HCT116 (cell line): ENCODE measurements at regions not wholly inside any gene's neighbourhood (a gene's known extent, or its start where the extent isn't known, plus 50 kb on each side); places are given as distances from the start of the nearest gene placed in this dataset.

Experiments
- ATAC-seq: fragments of 200-7000 bp; cut with Tn5 transposase; 2 replicates; pipeline ENCODE4 v1.9.1; 2020; ENCODE audit warnings: mild to moderate bottlenecking, moderate library complexity
- BruUV-seq: library from RNA; stranded (reverse); fragments of 400-500 nt; replicated peaks from 2 replicates; lab custom pipeline; 2021; lab: Mats Ljungman, UMichigan
- CTCF ChIA-PET: fragments of 300-600 bp; sonication (Branson Sonifier 250); formaldehyde crosslinking; loops from one replicate; lab custom pipeline; 2021; ENCODE audit warnings: antibody characterized with exemption; lab: Charles Lee
- POLR2A ChIA-PET: fragments of 300-600, 350-600 bp; sonication (Branson Sonifier 250); formaldehyde crosslinking; loops from one replicate; lab custom pipeline; 2021; ENCODE audit warnings: antibody characterized with exemption; lab: Charles Lee
- RAD21 ChIA-PET, 2 experiments: fragments of 300-600 bp; sonication (Branson Sonifier 250); formaldehyde crosslinking; loops; one replicate each; lab custom pipeline; 2023; ENCODE audit warnings: low total read pairs in 2 of 2; ENCODE audit not compliant: uncharacterized antibody in 2 of 2, unreplicated experiment in 2 of 2, low non-redundant PET in 1 of 2; lab: Charles Lee
- DNase-seq: peaks from one replicate; pipeline ENCODE4 v3.0.0-alpha.2; 2010; ENCODE audit warnings: low read depth, low spot score
- H2AFZ ChIP-seq: fragments of 200-600 bp; shearing (Covaris generic), sonication (generic); 2 replicates; pipeline ENCODE4 v1.6.1; 2017; ENCODE audit warnings: low read depth, mixed run types, mixed read lengths, antibody characterized with exemption, low read length; ENCODE audit not compliant: poor library complexity, severe bottlenecking
- H3K27ac ChIP-seq: 2 replicates; pipeline ENCODE4 v1.5.1; 2012; ENCODE audit warnings: low read depth, low read length
- H3K27me3 ChIP-seq: fragments of 200-600 bp; sonication (generic); 2 replicates; pipeline ENCODE4 v1.6.1; 2016; ENCODE audit warnings: mixed run types, low read length, mixed read lengths; ENCODE audit not compliant: insufficient read depth
- H3K36me3 ChIP-seq, 2 experiments: fragments of 200-500 bp in 1 of 2; fragments of 200-600 bp in 1 of 2; sonication (Bioruptor generic) in 1 of 2; sonication (generic) in 1 of 2; 2 replicates each; pipeline versions ENCODE4 v1.5.1 to v1.6.1; 2014 to 2016; ENCODE audit warnings: low read length in 2 of 2, inconsistent platforms in 1 of 2, mixed read lengths in 1 of 2, mixed run types in 1 of 2; ENCODE audit not compliant: insufficient read depth in 2 of 2, control insufficient read depth in 1 of 2
- H3K4me1 ChIP-seq, 2 experiments: fragments of 200-600 bp in 1 of 2; sonication (generic) in 1 of 2; 2 replicates each; pipeline versions ENCODE4 v1.5.1 to v1.6.1; 2012 to 2017; ENCODE audit warnings: low read length in 2 of 2, inconsistent platforms in 1 of 2, mild to moderate bottlenecking in 1 of 2, mixed read lengths in 1 of 2, mixed run types in 1 of 2, moderate library complexity in 1 of 2; ENCODE audit not compliant: insufficient read depth in 2 of 2, control insufficient read depth in 1 of 2
- H3K4me2 ChIP-seq: fragments of 200-600 bp; sonication (generic); 2 replicates; pipeline ENCODE4 v1.6.1; 2017; ENCODE audit warnings: mixed run types, low read length, mixed read lengths
- H3K4me3 ChIP-seq, 2 experiments: fragments of 200-600 bp in 1 of 2; sonication (generic) in 1 of 2; replicated peaks in 1 of 2; 2 replicates each; pipeline ENCODE4 v1.5.1; 2011 to 2016; ENCODE audit warnings: low read length in 2 of 2, control low read depth in 1 of 2, low read depth in 1 of 2, mild to moderate bottlenecking in 1 of 2, mixed read lengths in 1 of 2, mixed run types in 1 of 2
- H3K79me2 ChIP-seq: fragments of 200-600 bp; sonication (generic); 2 replicates; pipeline ENCODE4 v1.6.1; 2017; ENCODE audit warnings: mild to moderate bottlenecking, mixed run types, low read length, moderate library complexity, mixed read lengths; ENCODE audit not compliant: insufficient read depth
- H3K9ac ChIP-seq: fragments of 200-600 bp; sonication (generic); 2 replicates; pipeline ENCODE4 v1.6.1; 2016; ENCODE audit warnings: low read length, mixed read lengths
- H3K9me2 ChIP-seq: fragments of 200-600 bp; sonication (generic), shearing (Covaris generic); 2 replicates; pipeline ENCODE4 v1.6.1; 2017; ENCODE audit warnings: mixed run types, mild to moderate bottlenecking, moderate library complexity; ENCODE audit not compliant: insufficient read depth
- H3K9me3 ChIP-seq, 2 experiments: fragments of 200-500 bp in 1 of 2; fragments of 200-600 bp in 1 of 2; sonication (Bioruptor generic) in 1 of 2; sonication (generic) in 1 of 2; 2 replicates each; pipeline ENCODE4 v1.6.1; 2014 to 2017; ENCODE audit warnings: low read length in 2 of 2, mixed read lengths in 2 of 2, inconsistent platforms in 1 of 2, low read depth in 1 of 2, mild to moderate bottlenecking in 1 of 2, mixed run types in 1 of 2, moderate library complexity in 1 of 2; ENCODE audit not compliant: control insufficient read depth in 1 of 2, insufficient read depth in 1 of 2
- H4K20me1 ChIP-seq: fragments of 200-600 bp; sonication (generic), shearing (Covaris generic); 2 replicates; pipeline ENCODE4 v1.6.1; 2017; ENCODE audit warnings: mixed run types, mild to moderate bottlenecking, moderate library complexity; ENCODE audit not compliant: insufficient read depth
- ATF3 ChIP-seq: IDR thresholded peaks from 2 replicates; pipeline ENCODE4 v1.6.1; 2012
- CBX3 ChIP-seq: IDR thresholded peaks from 2 replicates; pipeline ENCODE4 v1.6.1; 2012; ENCODE audit warnings: low read depth
- CEBPB ChIP-seq: IDR thresholded peaks from 2 replicates; pipeline ENCODE4 v1.6.1; 2012; ENCODE audit warnings: low read depth
- EGR1 ChIP-seq: IDR thresholded peaks from 2 replicates; pipeline ENCODE4 v1.6.1; 2012; ENCODE audit warnings: low read depth
- ELF1 ChIP-seq: IDR thresholded peaks from 2 replicates; pipeline ENCODE4 v1.6.1; 2012; ENCODE audit warnings: low read depth, borderline replicate concordance
- EZH2 ChIP-seq: fragments of 200-600 bp; sonication (generic); IDR thresholded peaks from 2 replicates; pipeline ENCODE4 v1.6.1; 2017; ENCODE audit warnings: antibody characterized with exemption, mixed run types
- EZH2phosphoT487 ChIP-seq: fragments of 200-600 bp; IDR thresholded peaks from 2 replicates; pipeline ENCODE4 v1.6.1; 2018; ENCODE audit warnings: antibody characterized with exemption, borderline replicate concordance
- FOSL1 ChIP-seq: IDR thresholded peaks from 2 replicates; pipeline ENCODE4 v1.6.1; 2012; ENCODE audit warnings: low read depth
- JUND ChIP-seq: IDR thresholded peaks from 2 replicates; pipeline ENCODE4 v1.6.1; 2012
- MAX ChIP-seq: IDR thresholded peaks from 2 replicates; pipeline ENCODE4 v1.6.1; 2012
- POLR2AphosphoS5 ChIP-seq: IDR thresholded peaks from 2 replicates; pipeline ENCODE4 v1.6.1; 2011; ENCODE audit warnings: mild to moderate bottlenecking, low read depth, low read length, moderate library complexity
- RAD21 ChIP-seq: IDR thresholded peaks from 2 replicates; pipeline ENCODE4 v1.6.1; 2012; ENCODE audit warnings: low read depth, mild to moderate bottlenecking
- REST ChIP-seq: IDR thresholded peaks from 2 replicates; pipeline ENCODE4 v1.6.1; 2012; ENCODE audit warnings: low read depth
- SIN3A ChIP-seq: IDR thresholded peaks from 2 replicates; pipeline ENCODE4 v1.6.1; 2012; ENCODE audit warnings: low read depth
- SP1 ChIP-seq: IDR thresholded peaks from 2 replicates; pipeline ENCODE4 v1.6.1; 2012; ENCODE audit warnings: low read depth
- SRF ChIP-seq: IDR thresholded peaks from 2 replicates; pipeline ENCODE4 v1.6.1; 2012; ENCODE audit warnings: low read depth
- TCF7L2 ChIP-seq: IDR thresholded peaks from 2 replicates; pipeline ENCODE4 v1.7.0; 2011; ENCODE audit warnings: borderline replicate concordance, inconsistent platforms; ENCODE audit not compliant: insufficient read depth, insufficient read length; ENCODE audit errors: extremely low read depth
- YY1 ChIP-seq: IDR thresholded peaks from 2 replicates; pipeline ENCODE4 v1.6.1; 2011; ENCODE audit warnings: low read length, low read depth, moderate library complexity, mild to moderate bottlenecking; ENCODE audit not compliant: insufficient replicate concordance; ENCODE audit errors: extremely low read depth
- ZFX ChIP-seq: fragments of 450-650 bp; IDR thresholded peaks from 2 replicates; pipeline ENCODE4 v1.6.1; 2017
- ZNF274 ChIP-seq: fragments of 200-500 bp; sonication (Bioruptor generic); IDR thresholded peaks from 2 replicates; pipeline ENCODE4 v1.6.1; 2014; ENCODE audit warnings: mild to moderate bottlenecking, low read depth, low read length, inconsistent platforms
- intact Hi-C: fragments of 100-400 bp; cut with micrococcal nuclease; formaldehyde crosslinking; loops from 2 replicates; pipeline ENCODE4 v1.10.0; 2022

GRCh38 chr9:115637661-115638060, 515.9 kb upstream of the PAPPA start:
- Histone ChIP-seq H4K20me1 (no peaks in the 10 kb centered on the region), H2AFZ (no peak overlapping the region)

GRCh38 chr9:115640887-115641286, 512.7 kb upstream of the PAPPA start:
- intact Hi-C loops = no loop called here
- H3K79me2 ChIP-seq = no peaks in the 10 kb centered on the region
- DNase-seq (no peak), ATAC-seq (no peak)
- H3K27ac ChIP-seq = no peak overlapping the region
- no peaks in the 10 kb centered on the region for H3K36me3 ChIP-seq
- no peaks in the 10 kb centered on the region for H3K9me3 ChIP-seq
- H3K4me2 ChIP-seq = no peak overlapping the region
- BruUV-seq = no TSS peak
- no peak overlapping the region for H2AFZ ChIP-seq
- ChIA-PET CTCF (no interaction called here), RAD21 (no interaction called here), POLR2A (no interaction called here)
- no peaks in the 10 kb centered on the region for H4K20me1 ChIP-seq
- H3K27me3 ChIP-seq = peaks cover 34% of the 10 kb centered on the region
- no peak overlapping the region for H3K9ac ChIP-seq
- no peaks in the 10 kb centered on the region for H3K4me1 ChIP-seq
- H3K9me2 ChIP-seq = no peaks in the 10 kb centered on the region
- H3K4me3 ChIP-seq = no peak overlapping the region
- TF ChIP-seq JUND = no peak
- TF ChIP-seq FOSL1 = no peak
- no peak for TF ChIP-seq CBX3
- TF ChIP-seq REST = no peak
- no peak for TF ChIP-seq SRF
- TF ChIP-seq YY1 = no peak
- no peak for TF ChIP-seq ELF1
- no peak for TF ChIP-seq TCF7L2
- TF ChIP-seq MAX = no peak
- TF ChIP-seq EGR1 = no peak
- TF ChIP-seq EZH2 = no peak

More at GRCh38 chr9:115637661-115638060, 515.9 kb upstream of the PAPPA start:
- ChIA-PET POLR2A (no interaction called here), RAD21 (no interaction called here), CTCF (no interaction called here)
- no peak overlapping the region for H3K4me2 ChIP-seq
- peaks cover 37% of the 10 kb centered on the region for H3K27me3 ChIP-seq
- no peak overlapping the region for H3K4me3 ChIP-seq
- no peaks in the 10 kb centered on the region for H3K9me2 ChIP-seq
- no peak for DNase-seq
- ATAC-seq = no peak
- intact Hi-C loops = no loop called here
- H3K4me1 ChIP-seq = no peaks in the 10 kb centered on the region
- H3K36me3 ChIP-seq = no peaks in the 10 kb centered on the region
- TF ChIP-seq ZNF274 (no peak), SIN3A (no peak), EZH2phosphoT487 (no peak), JUND (no peak), EGR1 (no peak), SP1 (no peak), CEBPB (no peak), POLR2AphosphoS5 (no peak), ATF3 (no peak), YY1 (no peak), ZFX (no peak), RAD21 (no peak)
- no peaks in the 10 kb centered on the region for H3K79me2 ChIP-seq
- no peaks in the 10 kb centered on the region for H3K9me3 ChIP-seq
- H3K27ac ChIP-seq = no peak overlapping the region
- BruUV-seq = no TSS peak
- H3K9ac ChIP-seq = no peak overlapping the region
